ENCODE measurements at regions not wholly inside any gene's neighbourhood (a gene's known extent, or its start where the extent isn't known, plus 50 kb on each side); places are given as distances from the start of the nearest gene placed in this dataset.

- TF ChIP-seq, protein P1, sequence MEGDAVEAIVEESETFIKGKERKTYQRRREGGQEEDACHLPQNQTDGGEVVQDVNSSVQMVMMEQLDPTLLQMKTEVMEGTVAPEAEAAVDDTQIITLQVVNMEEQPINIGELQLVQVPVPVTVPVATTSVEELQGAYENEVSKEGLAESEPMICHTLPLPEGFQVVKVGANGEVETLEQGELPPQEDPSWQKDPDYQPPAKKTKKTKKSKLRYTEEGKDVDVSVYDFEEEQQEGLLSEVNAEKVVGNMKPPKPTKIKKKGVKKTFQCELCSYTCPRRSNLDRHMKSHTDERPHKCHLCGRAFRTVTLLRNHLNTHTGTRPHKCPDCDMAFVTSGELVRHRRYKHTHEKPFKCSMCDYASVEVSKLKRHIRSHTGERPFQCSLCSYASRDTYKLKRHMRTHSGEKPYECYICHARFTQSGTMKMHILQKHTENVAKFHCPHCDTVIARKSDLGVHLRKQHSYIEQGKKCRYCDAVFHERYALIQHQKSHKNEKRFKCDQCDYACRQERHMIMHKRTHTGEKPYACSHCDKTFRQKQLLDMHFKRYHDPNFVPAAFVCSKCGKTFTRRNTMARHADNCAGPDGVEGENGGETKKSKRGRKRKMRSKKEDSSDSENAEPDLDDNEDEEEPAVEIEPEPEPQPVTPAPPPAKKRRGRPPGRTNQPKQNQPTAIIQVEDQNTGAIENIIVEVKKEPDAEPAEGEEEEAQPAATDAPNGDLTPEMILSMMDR (IDR thresholded peaks at IDR 0.05) = no peak
- TF ChIP-seq POLR2A (IDR thresholded peaks at IDR 0.05) (no peak), EP300 (IDR thresholded peaks at IDR 0.05) (no peak)
Measured at GRCh38 chr10:3241274-3241921, 68.8 kb upstream of the PITRM1 start.

Data from suprapubic skin (tissue), 3 donors.